Gastroesophageal sphincter (tissue), 3 donors: ENCODE measurements at regions not wholly inside any gene's neighbourhood (a gene's known extent, or its start where the extent isn't known, plus 50 kb on each side); places are given as distances from the start of the nearest gene placed in this dataset.

Source experiments
- CTCF ChIP-seq, 4 experiments: fragments of 200-600 bp in 2 of 4; fragments of 450-650 bp in 2 of 4; sonication (generic) in 1 of 4; IDR thresholded peaks; one replicate each; pipeline ENCODE4 v1.5.1; 2017 to 2019; ENCODE audit warnings: antibody characterized with exemption in 4 of 4, mild to moderate bottlenecking in 2 of 4, moderate library complexity in 2 of 4
- EP300 ChIP-seq: sonication (generic); formaldehyde crosslinking; IDR thresholded peaks from one replicate; pipeline ENCODE4 v1.6.1; 2017; ENCODE audit warnings: antibody characterized with exemption, mild to moderate bottlenecking
- POLR2A ChIP-seq, 2 donors: fragments of 450-650 bp; IDR thresholded peaks; one replicate each; pipeline ENCODE4 v1.6.1; 2017; ENCODE audit warnings: antibody characterized with exemption in 2 of 2, mild to moderate bottlenecking in 2 of 2, moderate library complexity in 1 of 2

GRCh38 chr9:79273311-79273710 lies 298.5 kb upstream of the TLE4 start:
- no peak for TF ChIP-seq EP300
- TF ChIP-seq CTCF (IDR thresholded peaks at IDR 0.05): no peak
- TF ChIP-seq POLR2A (IDR thresholded peaks at IDR 0.05): no peak
